T-cell (primary cell): ENCODE measurements at regions not wholly inside any gene's neighbourhood (a gene's known extent, or its start where the extent isn't known, plus 50 kb on each side); places are given as distances from the start of the nearest gene placed in this dataset.

Experiments
- ATAC-seq, 4 experiments: fragments of 200-7000 bp in 3 of 4; fragments of 150-1000 bp in 1 of 4; cut with Tn5 transposase; replicated peaks in 1 of 4; 1 replicate in 3 of 4; 2 replicates in 1 of 4; pipeline ENCODE4 v1.10.0; 2021; ENCODE audit warnings: moderate library complexity in 3 of 4, mild to moderate bottlenecking in 2 of 4, moderate number of reproducible peaks in 1 of 4
- CTCF ChIA-PET, 2 donors: fragments of 300-600 bp; sonication (Branson Sonifier 250); formaldehyde crosslinking; loops; one replicate each; lab custom pipeline; 2022; ENCODE audit warnings: antibody characterized with exemption in 2 of 2; lab: Charles Lee
- POLR2A ChIA-PET, 2 donors: fragments of 300-600 bp; sonication (Branson Sonifier 250); formaldehyde crosslinking; loops; one replicate each; lab custom pipeline; 2022; ENCODE audit warnings: antibody characterized with exemption in 2 of 2; lab: Charles Lee
- DNase-seq, 35 experiments: peaks; one replicate each; pipeline versions ENCODE4 v3.0.0 to v3.0.0-alpha.2; 2013 to 2023
- H3K27ac ChIP-seq: one replicate; pipeline ENCODE4 v1.5.1; 2013; ENCODE audit warnings: low read length
- H3K27me3 ChIP-seq, 2 experiments: replicated peaks in 1 of 2; 1 replicate in 1 of 2; 2 replicates in 1 of 2; pipeline versions ENCODE4 v1.6.1 to v1.7.0; 2013; ENCODE audit warnings: low read length in 1 of 2, mixed read lengths in 1 of 2; ENCODE audit not compliant: control insufficient read depth in 2 of 2, insufficient read depth in 2 of 2; ENCODE audit errors: extremely low read depth in 1 of 2
- H3K36me3 ChIP-seq, 2 donors: 1 replicate in 1 of 2; 2 replicates in 1 of 2; pipeline versions ENCODE4 v1.6.1 to v1.7.0; 2013; ENCODE audit warnings: low read length in 1 of 2; ENCODE audit not compliant: control insufficient read depth in 2 of 2, insufficient read depth in 1 of 2; ENCODE audit errors: extremely low read depth in 1 of 2
- H3K4me1 ChIP-seq, 2 experiments: 1 replicate in 1 of 2; 2 replicates in 1 of 2; pipeline versions ENCODE4 v1.6.1 to v1.7.0; 2013; ENCODE audit warnings: low read length in 2 of 2, mixed read lengths in 1 of 2; ENCODE audit not compliant: insufficient read depth in 2 of 2, control insufficient read depth in 1 of 2; ENCODE audit errors: extremely low read depth in 1 of 2
- H3K4me3 ChIP-seq, 2 donors: 1 replicate in 1 of 2; 2 replicates in 1 of 2; pipeline versions ENCODE4 v1.5.1 to v1.7.0; 2013; ENCODE audit warnings: mild to moderate bottlenecking in 2 of 2, low read length in 1 of 2, moderate library complexity in 1 of 2; ENCODE audit not compliant: control insufficient read depth in 1 of 2; ENCODE audit errors: extremely low read depth in 1 of 2
- H3K9me3 ChIP-seq: 2 replicates; pipeline ENCODE4 v1.7.0; 2013
- H3K27ac Mint-ChIP-seq, 2 donors: one replicate each; pipeline ENCODE4 v1.8.0; 2020 to 2021; ENCODE audit warnings: mild to moderate bottlenecking in 2 of 2, mixed read lengths in 2 of 2
- H3K27me3 Mint-ChIP-seq, 2 donors: one replicate each; pipeline ENCODE4 v1.8.0; 2021 to 2022; ENCODE audit warnings: mixed read lengths in 2 of 2
- H3K36me3 Mint-ChIP-seq: one replicate; pipeline ENCODE4 v1.8.0; 2021; ENCODE audit warnings: mixed read lengths
- H3K4me1 Mint-ChIP-seq, 3 donors: one replicate each; pipeline ENCODE4 v1.8.0; 2020 to 2022; ENCODE audit warnings: mixed read lengths in 3 of 3, mild to moderate bottlenecking in 1 of 3
- H3K4me3 Mint-ChIP-seq, 3 donors: one replicate each; pipeline ENCODE4 v1.8.0; 2020 to 2022; ENCODE audit warnings: mild to moderate bottlenecking in 3 of 3, mixed read lengths in 3 of 3, moderate library complexity in 3 of 3
- H3K9me3 Mint-ChIP-seq, 3 donors: one replicate each; pipeline ENCODE4 v1.8.0; 2020 to 2022; ENCODE audit warnings: mixed read lengths in 3 of 3
- WGBS: methylation state at CpG from one replicate; pipeline ENCODE4 v1.1.5; 2013; ENCODE audit warnings: missing lambda C conversion rate; ENCODE audit not compliant: insufficient coverage; 5-methylcytosine and 5-hydroxymethylcytosine counted together

GRCh38 chr18:51582551-51582950 lies 385.1 kb upstream of the MEX3C start:
- ChIA-PET CTCF (no interaction called here), POLR2A (no interaction called here)
- H3K4me3 Mint-ChIP-seq = no peak overlapping the region
- ATAC-seq = no peak
- H3K4me1 Mint-ChIP-seq = no peaks in the 10 kb centered on the region
- Histone ChIP-seq H3K4me3 (no peak overlapping the region), H3K4me1 (no peaks in the 10 kb centered on the region), H3K9me3 (no peaks in the 10 kb centered on the region), H3K27ac (no peak overlapping the region), H3K36me3 (no peaks in the 10 kb centered on the region), H3K27me3 (no peaks in the 10 kb centered on the region)
- H3K9me3 Mint-ChIP-seq = peaks cover 0 to 4% (median 3%) of the 10 kb centered on the region in 3 donors
- H3K36me3 Mint-ChIP-seq = no peaks in the 10 kb centered on the region
- peaks cover 0 to 5% of the 10 kb centered on the region in 2 donors for H3K27me3 Mint-ChIP-seq
- WGBS = 67% methylated on average over 1 of the region's 2 CpGs
- DNase-seq = no peak
- no peak overlapping the region for H3K27ac Mint-ChIP-seq

- H3K9me3 Mint-ChIP-seq = no peaks in the 10 kb centered on the region
- Histone ChIP-seq H3K4me1 (no peaks in the 10 kb centered on the region), H3K9me3 (no peaks in the 10 kb centered on the region), H3K36me3 (no peaks in the 10 kb centered on the region), H3K4me3 (no peak overlapping the region), H3K27ac (no peak overlapping the region), H3K27me3 (no peaks in the 10 kb centered on the region)
- WGBS = 85% methylated on average over 2 of the region's 3 CpGs
- no peak overlapping the region for H3K4me3 Mint-ChIP-seq
- ChIA-PET CTCF (no interaction called here), POLR2A (no interaction called here)
- no peak for DNase-seq
- H3K27me3 Mint-ChIP-seq = peaks cover 0 to 7% of the 10 kb centered on the region in 2 donors
- H3K4me1 Mint-ChIP-seq = no peaks in the 10 kb centered on the region
- H3K36me3 Mint-ChIP-seq = no peaks in the 10 kb centered on the region
- no peak for ATAC-seq
- no peak overlapping the region for H3K27ac Mint-ChIP-seq
Observed at GRCh38 chr18:51588616-51589015, 391.1 kb upstream of the MEX3C start.

GRCh38 chr18:51593931-51594330 lies 396.4 kb upstream of the MEX3C start:
- H3K36me3 ChIP-seq = no peaks in the 10 kb centered on the region
- 29% methylated on average over 1 of the region's 2 CpGs for WGBS
- Mint-ChIP-seq H3K27me3 (peaks cover 0 to 3% of the 10 kb centered on the region in 2 donors), H3K4me3 (no peak overlapping the region), H3K36me3 (no peaks in the 10 kb centered on the region), H3K9me3 (peaks cover 9 to 10% (median 10%) of the 10 kb centered on the region in 3 donors), H3K27ac (no peak overlapping the region), H3K4me1 (no peaks in the 10 kb centered on the region)
- no peak overlapping the region for H3K4me3 ChIP-seq
- H3K9me3 ChIP-seq = no peaks in the 10 kb centered on the region
- H3K27ac ChIP-seq = no peak overlapping the region
- ATAC-seq (no peak), DNase-seq (no peak)
- H3K4me1 ChIP-seq = no peaks in the 10 kb centered on the region
- POLR2A ChIA-PET = no interaction called here
- CTCF ChIA-PET = no interaction called here
- H3K27me3 ChIP-seq = no peaks in the 10 kb centered on the region

GRCh38 chr18:51603111-51603510 lies 405.6 kb upstream of the MEX3C start:
- Mint-ChIP-seq H3K4me1 (no peaks in the 10 kb centered on the region), H3K27me3 (peaks cover 0 to 3% of the 10 kb centered on the region in 2 donors), H3K36me3 (no peaks in the 10 kb centered on the region), H3K27ac (no peak overlapping the region), H3K4me3 (no peak overlapping the region), H3K9me3 (peaks cover 2 to 8% (median 3%) of the 10 kb centered on the region in 3 donors)
- Histone ChIP-seq H3K27me3 (no peaks in the 10 kb centered on the region), H3K4me3 (no peak overlapping the region), H3K27ac (no peak overlapping the region), H3K36me3 (no peaks in the 10 kb centered on the region), H3K4me1 (no peaks in the 10 kb centered on the region), H3K9me3 (no peaks in the 10 kb centered on the region)
- ChIA-PET POLR2A (no interaction called here), CTCF (no interaction called here)
- ATAC-seq (no peak), DNase-seq (no peak)

- H3K9me3 Mint-ChIP-seq = peaks cover 0 to 4% (median 0%) of the 10 kb centered on the region in 3 donors
- no peak for DNase-seq
- Histone ChIP-seq H3K36me3 (no peaks in the 10 kb centered on the region), H3K4me3 (no peak overlapping the region), H3K27ac (no peak overlapping the region), H3K4me1 (no peaks in the 10 kb centered on the region), H3K9me3 (no peaks in the 10 kb centered on the region), H3K27me3 (no peaks in the 10 kb centered on the region)
- H3K4me3 Mint-ChIP-seq = no peak overlapping the region
- WGBS = no CpG with 5 or more reads among the region's 4 CpGs
- H3K36me3 Mint-ChIP-seq = no peaks in the 10 kb centered on the region
- H3K4me1 Mint-ChIP-seq = no peaks in the 10 kb centered on the region
- CTCF ChIA-PET = no interaction called here
- POLR2A ChIA-PET = no interaction called here
- no peak for ATAC-seq
- peaks cover 0 to 3% of the 10 kb centered on the region in 2 donors for H3K27me3 Mint-ChIP-seq
- H3K27ac Mint-ChIP-seq = no peak overlapping the region
Observed at GRCh38 chr18:51603551-51603950, 406.1 kb upstream of the MEX3C start.

GRCh38 chr18:51610481-51610880 lies 413.0 kb upstream of the MEX3C start:
- no peak overlapping the region for H3K4me3 ChIP-seq
- peaks cover 0 to 4% (median 0%) of the 10 kb centered on the region in 3 donors for H3K9me3 Mint-ChIP-seq
- no peaks in the 10 kb centered on the region for H3K4me1 ChIP-seq
- H3K36me3 ChIP-seq = no peaks in the 10 kb centered on the region
- H3K4me3 Mint-ChIP-seq = no peak overlapping the region
- no peak overlapping the region for H3K27ac Mint-ChIP-seq
- no peak overlapping the region for H3K27ac ChIP-seq
- H3K27me3 ChIP-seq = peaks cover 0 to 8% of the 10 kb centered on the region in 2 experiments
- no peaks in the 10 kb centered on the region for H3K9me3 ChIP-seq
- H3K27me3 Mint-ChIP-seq = peaks cover 4 to 10% of the 10 kb centered on the region in 2 donors
- DNase-seq (no peak), ATAC-seq (no peak)
- ChIA-PET CTCF (no interaction called here), POLR2A (no interaction called here)
- no peaks in the 10 kb centered on the region for H3K4me1 Mint-ChIP-seq
- no CpG with 5 or more reads among the region's 1 CpG for whole genome bisulfite sequencing
- H3K36me3 Mint-ChIP-seq = no peaks in the 10 kb centered on the region

- Histone ChIP-seq H3K36me3 (no peaks in the 10 kb centered on the region), H3K27me3 (peaks cover 0 to 9% of the 10 kb centered on the region in 2 experiments), H3K27ac (no peak overlapping the region), H3K4me3 (no peak overlapping the region), H3K9me3 (no peaks in the 10 kb centered on the region), H3K4me1 (no peaks in the 10 kb centered on the region)
- no peak overlapping the region for H3K4me3 Mint-ChIP-seq
- ChIA-PET POLR2A (no interaction called here), CTCF (no interaction called here)
- no peaks in the 10 kb centered on the region for H3K4me1 Mint-ChIP-seq
- no peak overlapping the region for H3K27ac Mint-ChIP-seq
- no peak for ATAC-seq
- no peaks in the 10 kb centered on the region for H3K36me3 Mint-ChIP-seq
- DNase-seq = no peak
- no CpG with 5 or more reads among the region's 1 CpG for WGBS
- H3K27me3 Mint-ChIP-seq = peaks cover 8 to 14% of the 10 kb centered on the region in 2 donors
- peaks cover 0 to 4% (median 0%) of the 10 kb centered on the region in 3 donors for H3K9me3 Mint-ChIP-seq
Observed at GRCh38 chr18:51611326-51611725, 413.8 kb upstream of the MEX3C start.
